WTC11 (cell line): ENCODE measurements at regions not wholly inside any gene's neighbourhood (a gene's known extent, or its start where the extent isn't known, plus 50 kb on each side); places are given as distances from the start of the nearest gene placed in this dataset.

Experiments used
- ATAC-seq: fragments of 200-7000 bp; cut with Tn5 transposase; 2 replicates; pipeline ENCODE4 v1.10.0; 2021; ENCODE audit warnings: mild to moderate bottlenecking, moderate library complexity
- CTCF ChIA-PET: fragments of 300-600 bp; sonication (Branson Sonifier 250); formaldehyde crosslinking; loops from one replicate; lab custom pipeline; 2021; ENCODE audit warnings: antibody characterized with exemption; lab: Charles Lee
- POLR2A ChIA-PET: fragments of 350-600 bp; sonication (Branson Sonifier 250); formaldehyde crosslinking; loops from one replicate; lab custom pipeline; 2021; ENCODE audit warnings: antibody characterized with exemption; lab: Charles Lee
- DNase-seq: peaks from one replicate; pipeline ENCODE4 v3.0.0; 2021; ENCODE audit warnings: low spot score
- H3K27ac Mint-ChIP-seq: 2 replicates; pipeline ENCODE4 v1.8.0; 2021; ENCODE audit warnings: mixed read lengths
- H3K27me3 Mint-ChIP-seq: 2 replicates; pipeline ENCODE4 v1.8.0; 2021; ENCODE audit warnings: low read depth, mild to moderate bottlenecking, moderate library complexity, mixed read lengths
- H3K36me3 Mint-ChIP-seq: 2 replicates; pipeline ENCODE4 v1.8.0; 2021; ENCODE audit warnings: mixed read lengths
- H3K4me1 Mint-ChIP-seq: 2 replicates; pipeline ENCODE4 v1.8.0; 2022; ENCODE audit warnings: mixed read lengths
- H3K4me3 Mint-ChIP-seq: 2 replicates; pipeline ENCODE4 v1.8.0; 2021; ENCODE audit warnings: mild to moderate bottlenecking, moderate library complexity, mixed read lengths
- H3K9me3 Mint-ChIP-seq: 2 replicates; pipeline ENCODE4 v1.8.0; 2021; ENCODE audit warnings: mixed read lengths
- ATF2 ChIP-seq: sonication (generic); formaldehyde crosslinking; IDR thresholded peaks from 2 replicates; pipeline ENCODE4 v1.8.1; 2022; ENCODE audit warnings: low read depth, missing genetic modification reagents, borderline replicate concordance
- E2F1 ChIP-seq: sonication (generic); formaldehyde crosslinking; IDR thresholded peaks from 2 replicates; pipeline ENCODE4 v1.8.0; 2022; ENCODE audit warnings: mild to moderate bottlenecking, missing genetic modification reagents
- ELF4 ChIP-seq: sonication (generic); formaldehyde crosslinking; IDR thresholded peaks from 2 replicates; pipeline ENCODE4 v1.8.1; 2022; ENCODE audit warnings: low read depth, mild to moderate bottlenecking, moderate library complexity, missing genetic modification reagents
- GTF2I ChIP-seq: fragments of 250-450 bp; sonication (Bioruptor Pico); conservative IDR thresholded peaks from 2 replicates; pipeline ENCODE4 v1.4.0; 2021; ENCODE audit warnings: mild to moderate bottlenecking
- OVOL2 ChIP-seq: fragments of 250-450 bp; sonication (Bioruptor Pico); IDR thresholded peaks from 2 replicates; pipeline ENCODE4 v1.9.0; 2021; ENCODE audit warnings: mild to moderate bottlenecking, borderline replicate concordance
- RORB ChIP-seq: fragments of 250-450 bp; sonication (Bioruptor Pico); IDR thresholded peaks from 2 replicates; pipeline ENCODE4 v1.9.0; 2021; ENCODE audit warnings: mild to moderate bottlenecking
- TEAD1 ChIP-seq: sonication (generic); formaldehyde crosslinking; IDR thresholded peaks from 2 replicates; pipeline ENCODE4 v1.8.0; 2022; ENCODE audit warnings: mild to moderate bottlenecking, missing genetic modification reagents
- TP53 ChIP-seq: sonication (generic); formaldehyde crosslinking; IDR thresholded peaks from 2 replicates; pipeline ENCODE4 v1.8.1; 2023; ENCODE audit warnings: mild to moderate bottlenecking, missing genetic modification reagents
- USF2 ChIP-seq: sonication (generic); formaldehyde crosslinking; IDR thresholded peaks from 2 replicates; pipeline ENCODE4 v1.8.1; 2023; ENCODE audit warnings: mild to moderate bottlenecking, missing genetic modification reagents, moderate library complexity
- ZBTB43 ChIP-seq: sonication (generic); formaldehyde crosslinking; IDR thresholded peaks from 2 replicates; pipeline ENCODE4 v1.8.1; 2023; ENCODE audit warnings: mild to moderate bottlenecking, missing genetic modification reagents
- ZNF317 ChIP-seq: sonication (generic); formaldehyde crosslinking; IDR thresholded peaks from 2 replicates; pipeline ENCODE4 v1.8.1; 2023; ENCODE audit warnings: low read depth, mild to moderate bottlenecking, moderate library complexity, missing genetic modification reagents, borderline replicate concordance
- ZNF396 ChIP-seq: fragments of 250-450 bp; sonication (Bioruptor Pico); IDR thresholded peaks from 2 replicates; pipeline ENCODE4 v1.8.0; 2021; ENCODE audit warnings: mild to moderate bottlenecking, moderate library complexity, borderline replicate concordance
- ZNF416 ChIP-seq: fragments of 250-450 bp; sonication (Bioruptor Pico); IDR thresholded peaks from 2 replicates; pipeline ENCODE4 v1.9.0; 2021; ENCODE audit warnings: mild to moderate bottlenecking, inconsistent platforms
- TF ChIP-seq, protein P1 (sequence below): sonication (generic); formaldehyde crosslinking; IDR thresholded peaks from 2 replicates; pipeline ENCODE4 v1.8.0; 2023; ENCODE audit warnings: missing genetic modification reagents
- TF ChIP-seq, protein P2 (sequence below): sonication (generic); formaldehyde crosslinking; conservative IDR thresholded peaks from 2 replicates; pipeline ENCODE4 v1.8.1; 2023; ENCODE audit warnings: mild to moderate bottlenecking, low read depth, missing genetic modification reagents, moderate library complexity
- TF ChIP-seq, protein P3 (sequence below): sonication (generic); formaldehyde crosslinking; IDR thresholded peaks from 2 replicates; pipeline ENCODE4 v1.8.0; 2022; ENCODE audit warnings: mild to moderate bottlenecking, missing genetic modification reagents
- TF ChIP-seq, protein P4 (sequence below): sonication (generic); formaldehyde crosslinking; IDR thresholded peaks from 2 replicates; pipeline ENCODE4 v1.8.0; 2023; ENCODE audit warnings: missing genetic modification reagents, mild to moderate bottlenecking, borderline replicate concordance
- TF ChIP-seq, protein P5 (sequence below): sonication (generic); formaldehyde crosslinking; IDR thresholded peaks from 2 replicates; pipeline ENCODE4 v1.8.0; 2023; ENCODE audit warnings: mild to moderate bottlenecking, missing genetic modification reagents

DNA sequence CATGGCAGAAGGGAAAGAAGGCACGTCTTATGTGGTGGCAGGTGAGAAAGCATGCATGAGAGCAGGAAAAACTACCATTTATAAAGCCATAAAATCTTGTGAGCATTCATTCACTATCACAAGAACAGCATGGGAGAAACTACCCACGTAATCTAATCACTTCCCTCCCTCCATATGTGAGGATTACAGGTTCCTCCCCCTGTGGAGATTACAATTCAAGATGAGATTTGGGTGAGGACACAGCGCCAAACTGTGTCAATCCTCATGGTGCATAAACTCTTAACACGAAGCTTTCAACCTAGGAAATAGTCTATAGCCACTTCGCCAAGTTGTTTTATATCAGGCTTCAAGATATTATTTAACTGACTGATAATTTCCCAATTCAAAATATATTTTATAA is 595.5 kb downstream of the FBXO15 start:
- no peak overlapping the region for H3K27ac Mint-ChIP-seq
- H3K27me3 Mint-ChIP-seq, result no peaks in the 10 kb centered on the region
- ChIA-PET CTCF (no interaction called here), POLR2A (no interaction called here)
- DNase-seq (no peak), ATAC-seq (no peak)
- H3K4me1 Mint-ChIP-seq, result peaks cover 4% of the 10 kb centered on the region; the same call in 1 of the 2 replicates
- H3K4me3 Mint-ChIP-seq, result no peak overlapping the region
- no peaks in the 10 kb centered on the region for H3K36me3 Mint-ChIP-seq
- peaks cover 7% of the 10 kb centered on the region for H3K9me3 Mint-ChIP-seq
- TF ChIP-seq OVOL2 (CRISPR knock-in tag), result no peak
- TF ChIP-seq TEAD1, result no peak
- TF ChIP-seq, protein P1, sequence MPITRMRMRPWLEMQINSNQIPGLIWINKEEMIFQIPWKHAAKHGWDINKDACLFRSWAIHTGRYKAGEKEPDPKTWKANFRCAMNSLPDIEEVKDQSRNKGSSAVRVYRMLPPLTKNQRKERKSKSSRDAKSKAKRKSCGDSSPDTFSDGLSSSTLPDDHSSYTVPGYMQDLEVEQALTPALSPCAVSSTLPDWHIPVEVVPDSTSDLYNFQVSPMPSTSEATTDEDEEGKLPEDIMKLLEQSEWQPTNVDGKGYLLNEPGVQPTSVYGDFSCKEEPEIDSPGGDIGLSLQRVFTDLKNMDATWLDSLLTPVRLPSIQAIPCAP (CRISPR knock-in tag), result no peak
- TF ChIP-seq ZNF396 (CRISPR knock-in tag), result no peak
- TF ChIP-seq TP53 (CRISPR knock-in tag), result no peak
- TF ChIP-seq ELF4 (CRISPR knock-in tag), result no peak
- TF ChIP-seq USF2, result no peak
- TF ChIP-seq, protein P2, sequence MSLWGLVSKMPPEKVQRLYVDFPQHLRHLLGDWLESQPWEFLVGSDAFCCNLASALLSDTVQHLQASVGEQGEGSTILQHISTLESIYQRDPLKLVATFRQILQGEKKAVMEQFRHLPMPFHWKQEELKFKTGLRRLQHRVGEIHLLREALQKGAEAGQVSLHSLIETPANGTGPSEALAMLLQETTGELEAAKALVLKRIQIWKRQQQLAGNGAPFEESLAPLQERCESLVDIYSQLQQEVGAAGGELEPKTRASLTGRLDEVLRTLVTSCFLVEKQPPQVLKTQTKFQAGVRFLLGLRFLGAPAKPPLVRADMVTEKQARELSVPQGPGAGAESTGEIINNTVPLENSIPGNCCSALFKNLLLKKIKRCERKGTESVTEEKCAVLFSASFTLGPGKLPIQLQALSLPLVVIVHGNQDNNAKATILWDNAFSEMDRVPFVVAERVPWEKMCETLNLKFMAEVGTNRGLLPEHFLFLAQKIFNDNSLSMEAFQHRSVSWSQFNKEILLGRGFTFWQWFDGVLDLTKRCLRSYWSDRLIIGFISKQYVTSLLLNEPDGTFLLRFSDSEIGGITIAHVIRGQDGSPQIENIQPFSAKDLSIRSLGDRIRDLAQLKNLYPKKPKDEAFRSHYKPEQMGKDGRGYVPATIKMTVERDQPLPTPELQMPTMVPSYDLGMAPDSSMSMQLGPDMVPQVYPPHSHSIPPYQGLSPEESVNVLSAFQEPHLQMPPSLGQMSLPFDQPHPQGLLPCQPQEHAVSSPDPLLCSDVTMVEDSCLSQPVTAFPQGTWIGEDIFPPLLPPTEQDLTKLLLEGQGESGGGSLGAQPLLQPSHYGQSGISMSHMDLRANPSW (CRISPR knock-in tag), result no peak
- no peak for TF ChIP-seq ZNF317
- TF ChIP-seq, protein P3, sequence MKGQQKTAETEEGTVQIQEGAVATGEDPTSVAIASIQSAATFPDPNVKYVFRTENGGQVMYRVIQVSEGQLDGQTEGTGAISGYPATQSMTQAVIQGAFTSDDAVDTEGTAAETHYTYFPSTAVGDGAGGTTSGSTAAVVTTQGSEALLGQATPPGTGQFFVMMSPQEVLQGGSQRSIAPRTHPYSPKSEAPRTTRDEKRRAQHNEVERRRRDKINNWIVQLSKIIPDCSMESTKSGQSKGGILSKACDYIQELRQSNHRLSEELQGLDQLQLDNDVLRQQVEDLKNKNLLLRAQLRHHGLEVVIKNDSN, result no peak
- TF ChIP-seq RORB (CRISPR knock-in tag), result no peak
- no peak for TF ChIP-seq ATF2 (CRISPR knock-in tag)
- TF ChIP-seq, protein P4, sequence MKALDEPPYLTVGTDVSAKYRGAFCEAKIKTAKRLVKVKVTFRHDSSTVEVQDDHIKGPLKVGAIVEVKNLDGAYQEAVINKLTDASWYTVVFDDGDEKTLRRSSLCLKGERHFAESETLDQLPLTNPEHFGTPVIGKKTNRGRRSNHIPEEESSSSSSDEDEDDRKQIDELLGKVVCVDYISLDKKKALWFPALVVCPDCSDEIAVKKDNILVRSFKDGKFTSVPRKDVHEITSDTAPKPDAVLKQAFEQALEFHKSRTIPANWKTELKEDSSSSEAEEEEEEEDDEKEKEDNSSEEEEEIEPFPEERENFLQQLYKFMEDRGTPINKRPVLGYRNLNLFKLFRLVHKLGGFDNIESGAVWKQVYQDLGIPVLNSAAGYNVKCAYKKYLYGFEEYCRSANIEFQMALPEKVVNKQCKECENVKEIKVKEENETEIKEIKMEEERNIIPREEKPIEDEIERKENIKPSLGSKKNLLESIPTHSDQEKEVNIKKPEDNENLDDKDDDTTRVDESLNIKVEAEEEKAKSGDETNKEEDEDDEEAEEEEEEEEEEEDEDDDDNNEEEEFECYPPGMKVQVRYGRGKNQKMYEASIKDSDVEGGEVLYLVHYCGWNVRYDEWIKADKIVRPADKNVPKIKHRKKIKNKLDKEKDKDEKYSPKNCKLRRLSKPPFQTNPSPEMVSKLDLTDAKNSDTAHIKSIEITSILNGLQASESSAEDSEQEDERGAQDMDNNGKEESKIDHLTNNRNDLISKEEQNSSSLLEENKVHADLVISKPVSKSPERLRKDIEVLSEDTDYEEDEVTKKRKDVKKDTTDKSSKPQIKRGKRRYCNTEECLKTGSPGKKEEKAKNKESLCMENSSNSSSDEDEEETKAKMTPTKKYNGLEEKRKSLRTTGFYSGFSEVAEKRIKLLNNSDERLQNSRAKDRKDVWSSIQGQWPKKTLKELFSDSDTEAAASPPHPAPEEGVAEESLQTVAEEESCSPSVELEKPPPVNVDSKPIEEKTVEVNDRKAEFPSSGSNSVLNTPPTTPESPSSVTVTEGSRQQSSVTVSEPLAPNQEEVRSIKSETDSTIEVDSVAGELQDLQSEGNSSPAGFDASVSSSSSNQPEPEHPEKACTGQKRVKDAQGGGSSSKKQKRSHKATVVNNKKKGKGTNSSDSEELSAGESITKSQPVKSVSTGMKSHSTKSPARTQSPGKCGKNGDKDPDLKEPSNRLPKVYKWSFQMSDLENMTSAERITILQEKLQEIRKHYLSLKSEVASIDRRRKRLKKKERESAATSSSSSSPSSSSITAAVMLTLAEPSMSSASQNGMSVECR (CRISPR knock-in tag), result no peak
- TF ChIP-seq ZNF416 (CRISPR knock-in tag), result no peak
- TF ChIP-seq GTF2I (CRISPR knock-in tag), result no peak
- TF ChIP-seq ZBTB43 (CRISPR knock-in tag), result no peak
- TF ChIP-seq, protein P5, sequence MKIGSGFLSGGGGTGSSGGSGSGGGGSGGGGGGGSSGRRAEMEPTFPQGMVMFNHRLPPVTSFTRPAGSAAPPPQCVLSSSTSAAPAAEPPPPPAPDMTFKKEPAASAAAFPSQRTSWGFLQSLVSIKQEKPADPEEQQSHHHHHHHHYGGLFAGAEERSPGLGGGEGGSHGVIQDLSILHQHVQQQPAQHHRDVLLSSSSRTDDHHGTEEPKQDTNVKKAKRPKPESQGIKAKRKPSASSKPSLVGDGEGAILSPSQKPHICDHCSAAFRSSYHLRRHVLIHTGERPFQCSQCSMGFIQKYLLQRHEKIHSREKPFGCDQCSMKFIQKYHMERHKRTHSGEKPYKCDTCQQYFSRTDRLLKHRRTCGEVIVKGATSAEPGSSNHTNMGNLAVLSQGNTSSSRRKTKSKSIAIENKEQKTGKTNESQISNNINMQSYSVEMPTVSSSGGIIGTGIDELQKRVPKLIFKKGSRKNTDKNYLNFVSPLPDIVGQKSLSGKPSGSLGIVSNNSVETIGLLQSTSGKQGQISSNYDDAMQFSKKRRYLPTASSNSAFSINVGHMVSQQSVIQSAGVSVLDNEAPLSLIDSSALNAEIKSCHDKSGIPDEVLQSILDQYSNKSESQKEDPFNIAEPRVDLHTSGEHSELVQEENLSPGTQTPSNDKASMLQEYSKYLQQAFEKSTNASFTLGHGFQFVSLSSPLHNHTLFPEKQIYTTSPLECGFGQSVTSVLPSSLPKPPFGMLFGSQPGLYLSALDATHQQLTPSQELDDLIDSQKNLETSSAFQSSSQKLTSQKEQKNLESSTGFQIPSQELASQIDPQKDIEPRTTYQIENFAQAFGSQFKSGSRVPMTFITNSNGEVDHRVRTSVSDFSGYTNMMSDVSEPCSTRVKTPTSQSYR (CRISPR knock-in tag), result no peak
- TF ChIP-seq E2F1 (CRISPR knock-in tag), result no peak
